ENCODE measurements at regions not wholly inside any gene's neighbourhood (a gene's known extent, or its start where the extent isn't known, plus 50 kb on each side); places are given as distances from the start of the nearest gene placed in this dataset.

GRCh38 chr12:58041441-58041840 is 100.1 kb downstream of the ATP23 start:
- no peak overlapping the region for H3K9ac ChIP-seq (ENCODE audit: low read length)
- Mint-ChIP-seq H3K4me3 (no peak overlapping the region), H3K27me3 (peaks cover 21% of the 10 kb centered on the region), H3K27ac (no peak overlapping the region), H3K4me1 (no peaks in the 10 kb centered on the region), H3K9me3 (ENCODE audit: insufficient read depth) (peaks cover 14% of the 10 kb centered on the region)
- no peak overlapping the region for H3K4me3 ChIP-seq (ENCODE audit: control extremely low read depth in 1 of 5, extremely low read depth in 1 of 5, insufficient read depth in 1 of 5, low read depth in 2 of 5, low read length in 4 of 5)
- no peak overlapping the region for H3K4me2 ChIP-seq (replicated peaks; ENCODE audit: low read depth, low read length, poor library complexity, severe bottlenecking)
- ChIA-PET CTCF (no interaction called here), POLR2A (no interaction called here)
- H3K79me2 ChIP-seq (ENCODE audit: control insufficient read depth, insufficient read depth, low read length): no peaks in the 10 kb centered on the region
- H3K27me3 ChIP-seq (replicated peaks in 1 of 4; ENCODE audit: control extremely low read depth in 1 of 4, control insufficient read depth in 3 of 4, insufficient read depth in 4 of 4, low read length in 3 of 4): peaks cover 0 to 8% (median 2%) of the 10 kb centered on the region in 4 experiments
- peaks cover 3 to 4% (median 3%) of the 10 kb centered on the region in 3 donors for H3K9me3 ChIP-seq (ENCODE audit: control extremely low read depth in 1 of 3, control insufficient read depth in 2 of 3, insufficient read depth in 1 of 3, low read length in 2 of 3)
- DNase-seq (no peak), ATAC-seq (ENCODE audit: low read depth) (no peak)
- H3K27ac ChIP-seq (ENCODE audit: low read length in 2 of 2): no peak overlapping the region
- no peaks in the 10 kb centered on the region for H3K36me3 ChIP-seq (replicated peaks in 1 of 2; ENCODE audit: control extremely low read depth in 1 of 2, control insufficient read depth in 1 of 2, extremely low read depth in 1 of 2, insufficient read depth in 2 of 2, low read length in 1 of 2)
- no peak for TF ChIP-seq EZH2 (IDR thresholded peaks at IDR 0.05; ENCODE audit: borderline replicate concordance, insufficient read depth, low read depth, low read length, poor library complexity, severe bottlenecking)
- no peak for TF ChIP-seq CTCF (IDR thresholded peaks at IDR 0.05)
- 100% methylated on average over 1 of the region's 2 CpGs for WGBS (ENCODE audit: insufficient coverage)
- H2AFZ ChIP-seq (ENCODE audit: insufficient read depth, low read depth, low read length, poor library complexity, severe bottlenecking): no peak overlapping the region
- intact Hi-C loops (cut with micrococcal nuclease): no loop called here
- H4K20me1 ChIP-seq (ENCODE audit: control insufficient read depth, insufficient read depth, low read length, poor library complexity, severe bottlenecking): no peaks in the 10 kb centered on the region
- no peaks in the 10 kb centered on the region for H3K4me1 ChIP-seq (ENCODE audit: control insufficient read depth in 2 of 2, insufficient read depth in 2 of 2, low read length in 2 of 2)

GRCh38 chr12:58044966-58045365 is 103.6 kb downstream of the ATP23 start:
- TF ChIP-seq CTCF (IDR thresholded peaks at IDR 0.05) (no peak), EZH2 (IDR thresholded peaks at IDR 0.05; ENCODE audit: borderline replicate concordance, insufficient read depth, low read depth, low read length, poor library complexity, severe bottlenecking) (no peak)
- POLR2A ChIA-PET: no interaction called here
- H3K4me3 Mint-ChIP-seq: no peak overlapping the region

More at GRCh38 chr12:58044966-58045365, 103.6 kb downstream of the ATP23 start:
- H3K4me1 ChIP-seq (ENCODE audit: control insufficient read depth in 2 of 2, insufficient read depth in 2 of 2, low read length in 2 of 2): no peaks in the 10 kb centered on the region
- intact Hi-C loops (cut with micrococcal nuclease): no loop called here
- H3K4me2 ChIP-seq (replicated peaks; ENCODE audit: low read depth, low read length, poor library complexity, severe bottlenecking): no peak overlapping the region
- Mint-ChIP-seq H3K9me3 (ENCODE audit: insufficient read depth) (peaks cover 12% of the 10 kb centered on the region), H3K27ac (no peak overlapping the region), H3K4me1 (no peaks in the 10 kb centered on the region), H3K27me3 (peaks cover 30% of the 10 kb centered on the region)
- DNase-seq (no peak), ATAC-seq (ENCODE audit: low read depth) (no peak)
- CTCF ChIA-PET: no interaction called here
- H3K9me3 ChIP-seq (ENCODE audit: control extremely low read depth in 1 of 3, control insufficient read depth in 2 of 3, insufficient read depth in 1 of 3, low read length in 2 of 3): peaks cover 0 to 3% (median 3%) of the 10 kb centered on the region in 3 donors
- H3K9ac ChIP-seq (ENCODE audit: low read length): no peak overlapping the region
- no peaks in the 10 kb centered on the region for H3K79me2 ChIP-seq (ENCODE audit: control insufficient read depth, insufficient read depth, low read length)
- no peak overlapping the region for H3K27ac ChIP-seq (ENCODE audit: low read length in 2 of 2)
- no peaks in the 10 kb centered on the region for H3K36me3 ChIP-seq (replicated peaks in 1 of 2; ENCODE audit: control extremely low read depth in 1 of 2, control insufficient read depth in 1 of 2, extremely low read depth in 1 of 2, insufficient read depth in 2 of 2, low read length in 1 of 2)
- H4K20me1 ChIP-seq (ENCODE audit: control insufficient read depth, insufficient read depth, low read length, poor library complexity, severe bottlenecking): no peaks in the 10 kb centered on the region
- H3K27me3 ChIP-seq (replicated peaks in 1 of 4; ENCODE audit: control extremely low read depth in 1 of 4, control insufficient read depth in 3 of 4, insufficient read depth in 4 of 4, low read length in 3 of 4): peaks cover 0 to 11% (median 2%) of the 10 kb centered on the region in 4 experiments
- H3K4me3 ChIP-seq (ENCODE audit: control extremely low read depth in 1 of 5, extremely low read depth in 1 of 5, insufficient read depth in 1 of 5, low read depth in 2 of 5, low read length in 4 of 5): no peak overlapping the region
- no peak overlapping the region for H2AFZ ChIP-seq (ENCODE audit: insufficient read depth, low read depth, low read length, poor library complexity, severe bottlenecking)

Measured in B cell (primary cell).